GM21529 (cell line): ENCODE measurements at regions not wholly inside any gene's neighbourhood (a gene's known extent, or its start where the extent isn't known, plus 50 kb on each side); places are given as distances from the start of the nearest gene placed in this dataset.

ENCODE experiments used
- ATAC-seq: cut with Tn5 transposase; IDR thresholded peaks from one replicate; pipeline ENCODE4 v1.9.1; 2021; ENCODE audit not compliant: unreplicated experiment

DNA sequence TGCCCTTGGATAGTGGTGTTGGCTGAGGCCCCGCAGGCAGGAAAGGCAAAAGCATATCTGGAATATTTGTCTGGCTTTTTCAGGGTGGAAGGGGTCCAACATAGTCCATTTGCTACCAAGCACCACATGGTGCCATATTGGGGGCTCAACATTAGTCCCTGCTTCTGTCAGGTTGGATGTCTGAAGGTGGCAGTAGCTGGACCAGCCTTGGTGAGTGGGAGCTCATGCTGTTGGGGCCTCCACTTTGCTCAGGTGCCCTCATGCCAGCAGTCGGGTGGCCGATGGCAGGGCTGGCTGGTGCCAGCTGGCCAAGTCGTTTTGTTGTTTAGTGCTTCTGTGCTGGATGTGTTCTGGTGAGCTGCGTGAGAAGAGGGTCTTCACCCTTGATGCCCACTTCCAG, 135.3 kb downstream of the PAPOLA start:
- no peak for ATAC-seq

DNA sequence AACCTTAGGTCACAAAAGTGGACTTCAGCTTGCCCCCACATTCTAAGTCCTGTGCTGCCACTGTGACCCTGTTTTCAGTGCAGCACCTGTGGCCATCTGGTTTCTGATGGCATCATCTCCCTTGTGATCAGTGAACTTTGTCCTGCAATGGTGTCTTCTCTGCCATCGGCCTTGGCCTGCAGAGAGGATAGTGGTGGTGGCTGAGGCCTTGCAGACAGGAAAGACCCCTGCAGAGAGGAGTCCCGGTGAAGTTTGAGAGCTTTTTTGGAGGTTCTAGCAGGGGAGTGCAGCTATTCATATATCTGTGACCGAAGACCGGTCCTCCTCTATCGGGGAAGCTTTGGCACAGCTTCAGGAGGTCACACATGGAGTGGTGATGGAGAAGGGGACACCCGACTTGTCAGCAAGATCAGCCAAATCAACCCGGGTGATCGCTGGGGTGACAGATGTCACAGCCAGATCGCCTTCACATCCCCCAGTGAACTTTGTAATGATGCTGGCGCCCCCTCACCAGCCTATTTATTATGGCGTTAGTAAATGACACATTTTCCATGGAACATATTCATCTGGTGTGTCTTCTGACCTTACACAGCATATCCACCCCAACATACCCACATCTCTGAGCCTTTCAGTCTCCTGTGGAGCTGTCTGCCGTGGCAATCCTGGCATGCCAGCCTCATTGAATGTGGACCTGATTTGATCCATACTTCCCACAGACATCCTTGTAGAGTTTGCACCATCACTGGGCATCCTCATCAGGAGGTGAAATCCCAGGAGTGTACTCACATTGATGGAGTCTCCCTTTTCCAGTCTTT, 136.1 kb downstream of the PAPOLA start:
- ATAC-seq: no peak

GRCh38 chr14:96639550-96639949, 137.4 kb downstream of the PAPOLA start:
- no peak for ATAC-seq

DNA sequence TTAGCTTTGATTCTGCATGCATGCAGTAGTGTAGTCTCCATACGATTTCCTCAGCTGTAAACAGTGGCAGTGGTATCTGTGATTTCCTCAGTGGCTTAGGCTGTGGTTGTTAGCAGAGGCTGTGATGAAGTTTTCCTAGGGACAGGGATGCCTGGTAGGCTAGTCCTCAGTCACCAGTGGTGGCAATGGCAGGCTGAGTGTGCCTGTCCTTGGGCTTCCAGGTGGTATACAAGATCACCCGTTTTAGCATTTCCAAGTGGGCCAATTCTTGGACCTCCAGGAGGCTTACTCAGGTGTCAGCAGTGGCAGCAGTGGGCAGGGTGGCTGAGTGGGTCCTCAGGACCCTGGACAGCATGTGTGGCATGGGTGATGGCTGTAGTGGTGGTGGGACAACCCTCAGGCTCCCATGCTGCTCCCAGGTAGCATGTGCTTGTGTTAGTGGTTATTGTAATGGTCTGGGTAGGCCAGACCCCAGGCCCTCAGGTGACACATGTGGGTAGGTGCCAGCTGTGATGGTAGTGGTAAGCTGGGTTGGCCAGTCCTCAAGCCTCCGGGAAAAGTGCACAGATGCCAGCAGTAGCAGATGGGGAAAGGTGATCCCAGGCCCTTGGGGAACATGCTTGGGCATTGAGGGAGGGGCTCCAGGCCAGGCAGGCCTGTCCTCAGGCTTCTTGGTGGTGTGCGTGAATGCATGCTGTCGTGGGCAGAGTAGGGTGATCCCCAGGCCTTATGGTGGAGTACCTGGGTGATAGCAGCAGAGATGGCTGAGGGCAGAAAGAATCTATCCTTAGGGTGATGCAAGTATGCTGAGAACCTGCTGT, 146.5 kb downstream of the PAPOLA start:
- ATAC-seq: no peak

GRCh38 chr14:96649327-96649601, 147.1 kb downstream of the PAPOLA start:
- ATAC-seq: no peak

GRCh38 chr14:96653597-96653996, 143.6 kb upstream of the VRK1 start:
- no peak for ATAC-seq

- no peak for ATAC-seq
Observed at GRCh38 chr14:96658611-96659010, 138.6 kb upstream of the VRK1 start.

DNA sequence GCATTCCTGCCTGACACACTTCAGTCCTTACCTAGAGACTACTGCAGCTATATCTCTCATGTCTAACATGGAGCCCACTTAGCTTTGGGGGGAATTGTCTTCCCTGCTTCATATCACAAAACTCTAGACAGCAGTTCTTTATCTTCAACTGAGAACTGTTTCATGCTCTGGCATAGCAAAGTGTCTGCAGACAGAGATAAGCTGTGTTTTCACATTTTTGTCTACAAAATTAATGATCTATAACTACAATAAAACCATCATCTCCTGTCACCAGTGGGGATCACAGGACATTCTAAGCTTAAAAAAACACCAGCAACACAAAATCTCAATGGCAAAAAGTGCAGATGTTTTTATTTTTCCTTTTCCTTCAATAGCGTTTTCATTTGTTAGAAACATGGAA, 137.1 kb upstream of the VRK1 start:
- no peak for ATAC-seq

DNA sequence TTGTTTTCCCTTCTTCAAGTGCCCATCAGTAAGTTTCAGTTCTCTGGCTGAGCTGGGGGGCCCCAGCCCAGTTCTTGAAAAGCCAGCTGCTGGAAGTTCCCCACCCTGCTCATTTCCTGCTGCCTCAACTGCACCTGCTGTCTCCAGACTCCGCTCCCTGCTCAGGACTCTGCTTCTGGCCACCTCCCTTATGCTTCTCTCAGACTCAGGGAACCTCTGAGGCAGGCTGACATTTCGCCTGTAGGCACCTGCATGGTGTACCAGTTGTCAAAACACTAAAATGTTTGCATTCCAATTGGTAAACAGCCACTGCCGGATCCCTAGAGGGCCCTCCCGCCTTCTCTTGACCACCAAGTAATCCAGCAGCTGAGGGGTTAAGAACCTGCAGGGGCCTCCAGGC, 136.5 kb upstream of the VRK1 start:
- no peak for ATAC-seq

DNA sequence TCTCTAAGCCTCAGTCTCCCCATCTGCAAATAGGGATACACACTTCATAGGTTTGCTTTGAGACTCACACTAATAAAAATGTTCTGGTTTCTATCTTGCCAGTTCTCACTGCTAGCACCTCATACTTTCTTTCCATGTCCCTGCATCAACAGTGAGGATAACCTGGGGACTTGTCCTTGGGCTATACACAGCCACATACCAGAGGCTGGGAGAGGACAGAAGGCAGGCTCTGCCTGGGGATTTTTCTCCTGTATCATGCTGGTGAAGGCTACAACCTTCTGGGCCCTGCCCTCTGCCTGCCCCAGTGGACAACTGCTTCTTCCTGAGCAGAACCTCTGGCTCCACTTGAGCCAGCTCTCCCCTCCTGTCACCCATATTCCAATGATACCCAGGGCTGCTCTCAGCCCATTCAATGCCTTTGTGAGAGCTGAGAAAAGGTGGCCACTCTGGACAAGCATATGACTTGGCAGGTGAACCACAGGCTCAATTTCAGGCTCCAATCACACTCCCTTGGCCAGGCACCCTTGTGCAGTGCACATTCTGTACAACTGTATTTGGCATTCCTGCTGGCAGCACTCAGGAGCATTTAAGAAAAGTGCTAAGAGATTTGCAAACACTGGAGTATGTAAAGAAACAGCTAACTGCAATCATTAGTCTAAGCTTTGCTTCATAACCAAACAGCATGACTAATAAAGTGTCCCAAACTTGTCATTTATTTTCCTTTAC, 135.8 kb upstream of the VRK1 start:
- no peak for ATAC-seq

DNA sequence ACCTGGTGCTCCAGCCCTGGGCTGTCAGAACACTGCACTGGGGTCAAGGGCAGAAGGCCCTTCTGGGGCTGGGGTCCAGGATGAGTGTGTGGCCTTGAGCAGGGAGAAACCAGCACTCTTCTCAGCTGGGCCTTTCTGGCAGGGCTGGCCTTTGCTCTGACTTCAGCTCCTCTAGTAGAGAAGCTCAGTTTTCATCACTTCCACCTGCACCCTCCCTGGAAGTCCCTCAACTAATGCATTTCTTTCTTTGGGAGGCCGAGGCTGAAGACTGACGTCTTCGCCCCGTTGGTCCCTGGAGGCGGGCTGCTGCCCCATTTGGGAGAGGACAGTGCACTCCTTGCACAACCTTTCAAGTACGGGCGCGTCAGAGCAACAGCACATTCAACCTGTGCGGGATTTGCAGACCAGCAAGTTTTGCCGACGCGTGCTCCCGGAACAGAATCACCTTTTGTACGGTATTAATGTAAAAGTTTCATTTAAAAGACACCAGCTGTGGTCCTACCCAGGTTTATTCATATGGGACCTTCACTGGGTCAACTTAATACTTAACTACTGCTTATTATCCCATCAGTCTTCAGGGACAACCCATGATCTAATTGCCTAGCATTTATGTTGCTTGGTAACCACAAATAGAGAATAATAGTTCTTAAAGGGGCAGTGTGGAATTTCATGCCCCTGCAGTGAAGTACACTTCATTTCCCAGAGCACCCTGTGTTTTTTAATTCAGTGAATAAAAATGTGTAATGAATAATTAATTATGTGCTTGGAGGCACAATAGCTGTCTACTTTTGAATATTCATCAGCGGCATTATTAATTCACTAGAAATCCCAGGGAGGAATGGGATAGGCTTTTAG, 134.8 kb upstream of the VRK1 start:
- ATAC-seq: no peak

DNA sequence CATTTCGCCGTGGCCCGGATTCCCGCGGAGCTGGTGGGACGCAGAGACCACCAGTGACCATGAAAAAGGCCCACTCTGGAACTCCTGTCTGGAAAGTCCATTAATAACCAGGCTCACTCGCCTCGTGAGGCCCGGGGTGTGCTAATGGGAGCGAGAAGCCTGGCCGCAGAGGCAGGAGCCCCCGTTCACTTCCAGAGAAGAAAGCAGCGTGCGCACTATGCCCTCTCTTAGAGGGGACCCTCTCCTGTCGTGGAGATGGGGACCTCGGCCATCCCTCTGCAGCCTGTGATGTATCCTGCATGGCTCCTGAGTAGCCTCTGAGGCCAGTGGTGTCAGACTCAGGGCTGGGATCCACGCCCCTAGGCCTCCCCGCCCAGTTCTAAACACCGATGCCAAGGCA, 134.1 kb upstream of the VRK1 start:
- ATAC-seq: no peak

- ATAC-seq: no peak
Observed at GRCh38 chr14:96663491-96664067, 133.6 kb upstream of the VRK1 start.

- ATAC-seq: no peak
Observed at GRCh38 chr14:96666088-96666487, 131.1 kb upstream of the VRK1 start.

DNA sequence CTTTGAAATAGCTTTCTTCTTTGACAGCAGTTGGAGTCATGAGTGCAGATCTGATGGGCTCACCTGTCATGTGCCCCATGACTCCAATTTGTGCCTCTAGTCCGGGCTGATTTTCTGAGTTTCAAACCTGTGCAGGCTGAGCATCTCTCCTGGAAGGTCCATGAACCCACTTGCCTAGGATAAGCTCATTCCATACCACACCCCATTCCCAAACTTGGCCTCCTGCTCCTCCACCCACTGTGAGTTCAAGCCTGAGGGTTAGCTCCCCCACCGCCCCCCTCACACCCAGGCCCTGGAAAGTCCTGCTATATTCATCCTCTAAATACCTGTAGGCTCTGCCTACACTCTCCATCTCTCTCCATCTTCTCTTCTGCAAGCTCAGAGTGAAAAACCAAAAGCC, 126.8 kb upstream of the VRK1 start:
- no peak for ATAC-seq

DNA sequence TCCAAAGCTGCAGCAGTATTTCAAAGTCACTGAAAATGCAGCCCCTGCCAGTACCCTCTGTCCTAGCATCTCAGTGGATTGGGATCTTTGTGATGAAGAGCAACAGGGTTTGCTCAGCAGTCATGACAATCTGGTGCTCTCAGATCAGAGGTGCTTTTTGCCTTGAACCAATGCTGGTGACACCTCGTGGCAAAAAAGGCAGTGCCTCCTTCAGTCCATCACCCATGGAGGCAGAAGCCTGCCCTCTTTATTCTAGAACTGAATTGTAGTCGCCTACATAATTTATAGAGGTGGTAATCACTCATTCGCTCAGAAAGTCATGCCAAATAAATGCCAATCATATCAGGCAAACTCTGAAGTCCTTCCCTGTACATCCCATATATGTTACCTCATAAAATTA, 126.0 kb upstream of the VRK1 start:
- no peak for ATAC-seq

GRCh38 chr14:96673706-96674105, 123.5 kb upstream of the VRK1 start:
- ATAC-seq: no peak

DNA sequence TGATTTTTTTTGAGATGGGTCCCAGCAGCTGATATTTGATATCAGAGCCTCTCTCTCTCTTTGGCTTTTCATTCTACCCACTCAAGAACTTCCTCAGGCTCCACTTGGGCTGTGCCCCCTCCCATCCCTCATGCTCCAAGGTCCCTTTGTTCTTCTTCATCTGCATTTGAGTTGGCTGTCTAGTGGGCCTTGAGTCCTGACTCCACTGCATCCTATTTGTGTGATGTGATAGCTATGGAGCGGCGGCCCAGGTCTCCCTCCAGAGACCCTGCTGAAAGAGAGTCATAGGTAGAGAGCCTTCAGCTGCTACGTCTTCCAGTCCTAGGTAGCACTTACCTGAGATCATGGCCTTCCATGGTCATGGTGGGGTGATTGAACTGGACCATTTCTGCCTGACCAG, 123.1 kb upstream of the VRK1 start:
- no peak for ATAC-seq

DNA sequence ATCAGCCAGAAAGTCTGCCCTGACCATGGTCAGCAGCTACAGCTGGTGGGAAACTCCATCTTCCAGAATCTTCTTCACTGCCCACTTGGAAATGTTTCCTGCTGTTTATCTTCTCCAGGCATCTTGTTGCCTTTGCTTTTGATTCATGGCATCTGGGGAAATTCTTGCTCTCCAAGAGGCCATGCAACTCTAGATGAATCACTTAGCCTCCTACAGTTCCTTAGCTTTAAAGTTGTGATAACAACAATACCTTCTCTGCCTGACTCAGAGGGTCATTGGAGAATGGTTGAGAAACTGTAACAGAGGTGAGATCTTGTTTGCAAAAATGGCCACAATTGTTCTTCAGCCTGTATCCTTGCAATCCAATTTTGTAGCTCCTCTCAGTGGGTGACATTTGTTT, 121.0 kb upstream of the VRK1 start:
- no peak for ATAC-seq

GRCh38 chr14:96681829-96682228, 115.4 kb upstream of the VRK1 start:
- no peak for ATAC-seq

DNA sequence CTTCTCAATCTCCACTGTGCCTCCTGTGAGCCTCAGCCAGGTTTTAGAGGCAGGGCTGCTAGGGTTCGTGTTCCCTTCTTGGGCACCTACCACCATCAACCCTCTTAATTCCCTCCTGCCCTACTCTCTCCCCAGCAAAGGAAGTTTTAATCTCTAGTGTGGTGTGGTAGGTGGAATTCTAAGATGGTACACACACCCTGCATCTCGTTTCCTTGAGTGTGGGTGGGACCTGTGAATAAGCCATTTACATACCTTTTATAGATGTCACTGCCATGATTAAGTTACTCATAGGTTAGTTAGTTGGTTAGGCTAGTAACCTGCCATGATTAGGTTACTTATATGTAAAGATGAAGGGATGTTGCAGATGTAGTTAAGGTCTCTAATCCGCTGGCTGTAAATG, 114.8 kb upstream of the VRK1 start:
- ATAC-seq: no peak
